ENCODE measurements at regions not wholly inside any gene's neighbourhood (a gene's known extent, or its start where the extent isn't known, plus 50 kb on each side); places are given as distances from the start of the nearest gene placed in this dataset.
"Not testable (repeated sequence)": the region's sequence is repeated elsewhere in the genome, so short reads cannot be mapped to it uniquely, and the experiment has no call there.

DNA sequence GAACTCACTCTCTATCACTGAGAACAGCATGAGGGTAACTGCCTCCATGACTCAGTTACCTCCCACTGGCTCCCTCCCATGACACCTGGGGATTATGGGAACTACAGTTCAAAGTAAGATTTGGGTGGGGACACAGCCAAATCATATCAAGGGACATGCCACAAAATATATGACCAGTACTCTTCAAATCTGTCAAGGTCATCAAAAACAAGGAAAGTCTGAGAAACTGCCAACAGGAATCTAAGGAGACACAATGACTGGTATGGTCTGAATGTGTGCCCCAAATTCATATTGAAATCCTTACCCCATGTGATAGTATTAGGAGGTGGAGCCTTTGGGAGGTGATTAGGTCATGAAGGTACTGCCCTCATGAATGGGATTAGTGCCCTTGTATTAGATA is 258.8 kb downstream of the TPBG start:
- TF ChIP-seq, protein P1, sequence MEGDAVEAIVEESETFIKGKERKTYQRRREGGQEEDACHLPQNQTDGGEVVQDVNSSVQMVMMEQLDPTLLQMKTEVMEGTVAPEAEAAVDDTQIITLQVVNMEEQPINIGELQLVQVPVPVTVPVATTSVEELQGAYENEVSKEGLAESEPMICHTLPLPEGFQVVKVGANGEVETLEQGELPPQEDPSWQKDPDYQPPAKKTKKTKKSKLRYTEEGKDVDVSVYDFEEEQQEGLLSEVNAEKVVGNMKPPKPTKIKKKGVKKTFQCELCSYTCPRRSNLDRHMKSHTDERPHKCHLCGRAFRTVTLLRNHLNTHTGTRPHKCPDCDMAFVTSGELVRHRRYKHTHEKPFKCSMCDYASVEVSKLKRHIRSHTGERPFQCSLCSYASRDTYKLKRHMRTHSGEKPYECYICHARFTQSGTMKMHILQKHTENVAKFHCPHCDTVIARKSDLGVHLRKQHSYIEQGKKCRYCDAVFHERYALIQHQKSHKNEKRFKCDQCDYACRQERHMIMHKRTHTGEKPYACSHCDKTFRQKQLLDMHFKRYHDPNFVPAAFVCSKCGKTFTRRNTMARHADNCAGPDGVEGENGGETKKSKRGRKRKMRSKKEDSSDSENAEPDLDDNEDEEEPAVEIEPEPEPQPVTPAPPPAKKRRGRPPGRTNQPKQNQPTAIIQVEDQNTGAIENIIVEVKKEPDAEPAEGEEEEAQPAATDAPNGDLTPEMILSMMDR (IDR thresholded peaks at IDR 0.05) = no peak
- H3K36me3 ChIP-seq = no peaks in the 10 kb centered on the region
- no peaks in the 10 kb centered on the region for H3K9me3 ChIP-seq
- no peak for DNase-seq (ENCODE audit: low spot score in 2 of 2)
- no peaks in the 10 kb centered on the region for H3K27me3 ChIP-seq
- H3K4me3 ChIP-seq = no peak overlapping the region
- intact Hi-C loops (cut with DNase I) = no loop called here
- H3K4me1 ChIP-seq = no peaks in the 10 kb centered on the region
- no peak overlapping the region for H3K27ac ChIP-seq

DNA sequence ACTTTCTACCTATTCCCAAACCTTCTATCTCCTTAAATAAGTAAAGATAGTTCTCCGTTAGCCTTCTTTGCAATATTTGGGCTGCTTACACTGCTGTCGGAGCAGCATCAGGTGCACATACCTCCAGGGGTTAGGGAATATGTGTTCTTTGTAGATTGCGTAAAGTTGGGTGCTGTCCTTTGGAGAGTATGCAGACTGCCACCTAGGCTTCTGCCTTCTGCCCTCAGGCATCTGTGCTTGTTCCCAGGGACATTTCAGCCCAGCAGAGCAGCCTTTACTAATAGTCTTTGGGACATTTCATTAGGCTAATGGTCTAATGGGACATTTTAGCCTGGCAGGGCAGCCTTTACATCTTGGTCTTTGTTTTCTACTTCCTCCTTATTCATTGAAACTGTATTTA is 260.6 kb downstream of the TPBG start:
- Histone ChIP-seq H3K4me1 (no peaks in the 10 kb centered on the region), H3K27me3 (no peaks in the 10 kb centered on the region), H3K9me3 (no peaks in the 10 kb centered on the region), H3K4me3 (no peak overlapping the region), H3K27ac (no peak overlapping the region), H3K36me3 (no peaks in the 10 kb centered on the region)
- DNase-seq (ENCODE audit: low spot score in 2 of 2) = no peak
- intact Hi-C loops (cut with DNase I) = no loop called here
- TF ChIP-seq, protein P1 (IDR thresholded peaks at IDR 0.05) = no peak

DNA sequence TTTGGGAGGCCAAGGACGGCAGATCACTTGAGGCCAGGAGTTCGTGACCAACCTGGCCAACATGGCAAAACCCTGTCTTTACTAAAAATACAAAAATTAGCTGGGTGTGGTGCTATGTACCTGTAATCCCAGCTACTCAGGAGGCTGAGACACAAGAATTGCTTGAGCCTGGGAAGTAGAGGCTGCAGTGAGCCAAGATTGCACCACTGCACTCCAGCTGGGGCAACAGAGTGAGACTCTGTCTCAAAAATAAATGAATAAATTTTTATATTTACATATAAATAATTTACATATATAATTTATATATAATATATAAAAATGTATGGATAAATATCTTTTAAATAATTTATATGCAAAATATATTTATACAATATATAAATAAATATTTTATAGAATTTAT is 263.3 kb downstream of the TPBG start:
- H3K4me1 ChIP-seq; H3K36me3 ChIP-seq; H3K27me3 ChIP-seq; H3K27ac ChIP-seq; intact Hi-C loops (cut with DNase I); DNase-seq (ENCODE audit: low spot score in 2 of 2); H3K4me3 ChIP-seq; H3K9me3 ChIP-seq: not testable (repeated sequence)

DNA sequence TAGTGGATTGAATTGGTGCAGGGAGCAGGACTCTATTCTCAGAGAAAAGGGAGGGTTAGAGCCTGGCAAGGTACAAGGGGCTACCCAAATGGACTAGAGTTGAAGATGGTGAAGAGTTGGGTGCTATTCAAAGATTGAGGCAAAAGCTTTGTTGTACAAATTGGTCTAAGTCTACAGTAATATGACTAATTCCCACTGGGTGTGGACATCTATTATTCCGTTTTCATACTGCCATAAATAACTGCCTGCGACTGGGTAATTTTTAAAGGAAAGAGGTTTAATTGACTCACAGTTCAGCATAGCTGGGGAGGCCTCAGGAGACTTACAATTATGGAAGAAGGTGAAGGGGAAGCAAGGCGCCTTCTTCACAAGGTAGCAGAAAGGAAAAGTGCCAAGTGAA is 266.3 kb downstream of the TPBG start:
- no peaks in the 10 kb centered on the region for H3K9me3 ChIP-seq
- H3K27me3 ChIP-seq = no peaks in the 10 kb centered on the region
- TF ChIP-seq, protein P1 (IDR thresholded peaks at IDR 0.05) = no peak
- no peak overlapping the region for H3K4me3 ChIP-seq
- no peaks in the 10 kb centered on the region for H3K4me1 ChIP-seq
- H3K36me3 ChIP-seq = no peaks in the 10 kb centered on the region
- H3K27ac ChIP-seq = no peak overlapping the region
- intact Hi-C loops (cut with DNase I) = no loop called here
- no peak for DNase-seq (ENCODE audit: low spot score in 2 of 2)

DNA sequence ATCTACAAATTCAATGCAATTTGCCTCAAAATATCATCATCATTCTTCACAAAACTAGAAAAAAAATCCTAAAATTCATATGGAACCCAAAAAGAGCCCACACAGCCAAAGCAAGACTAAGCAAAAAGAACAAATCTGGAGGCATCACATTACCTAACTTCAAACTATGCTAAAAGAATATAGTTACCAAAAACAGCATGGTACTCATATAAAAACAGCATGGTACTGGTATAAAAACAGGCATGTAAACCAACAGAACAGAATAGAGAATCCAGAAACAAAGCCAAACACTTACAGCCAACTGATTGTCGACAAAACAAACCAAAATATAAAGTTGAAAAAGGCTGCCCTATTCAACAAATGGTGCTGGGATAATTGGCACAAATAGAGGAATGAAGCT is 278.1 kb downstream of the TPBG start:
- DNase-seq (ENCODE audit: low spot score in 2 of 2) = no peak
- Histone ChIP-seq H3K4me1 (no peaks in the 10 kb centered on the region), H3K4me3 (no peak overlapping the region), H3K9me3 (no peaks in the 10 kb centered on the region), H3K27me3 (no peaks in the 10 kb centered on the region), H3K36me3 (no peaks in the 10 kb centered on the region), H3K27ac (no peak overlapping the region)
- intact Hi-C loops (cut with DNase I) = no loop called here
- TF ChIP-seq, protein P1 (IDR thresholded peaks at IDR 0.05) = no peak

DNA sequence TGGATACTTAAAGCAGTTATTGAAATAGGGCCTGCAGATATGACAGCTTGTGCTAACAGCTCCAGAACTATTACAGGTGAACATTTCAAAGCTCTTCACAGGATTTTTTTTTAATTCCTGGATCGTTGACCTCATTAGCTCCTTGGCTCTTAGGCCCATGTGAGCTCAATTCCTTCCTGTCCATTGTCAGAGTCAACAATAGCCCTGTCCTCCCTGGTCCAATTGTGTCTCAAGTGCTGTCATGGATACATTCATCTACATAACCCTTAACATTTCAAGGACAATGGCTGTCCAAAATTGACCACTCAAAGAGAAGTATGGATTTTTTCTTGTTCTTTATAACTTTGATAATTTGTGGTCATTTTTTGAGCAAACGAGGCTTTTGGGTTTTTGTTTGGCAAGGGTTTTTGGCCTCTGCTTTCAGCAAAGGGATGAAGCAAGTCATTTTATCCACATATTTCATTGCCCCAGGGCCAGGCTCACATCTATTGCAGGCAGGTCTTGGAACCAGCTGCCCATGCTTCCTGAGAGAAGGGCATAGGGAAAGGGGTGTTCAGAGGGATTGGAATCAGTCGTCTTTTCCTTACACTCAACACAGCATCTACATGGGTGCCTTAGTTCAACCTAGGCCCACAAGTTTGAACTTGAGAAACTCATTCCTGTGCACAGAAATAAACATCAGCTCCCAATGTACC is 282.1 kb downstream of the TPBG start:
- intact Hi-C loops (cut with DNase I) = no loop called here
- Histone ChIP-seq H3K4me1 (no peaks in the 10 kb centered on the region), H3K9me3 (no peaks in the 10 kb centered on the region), H3K27ac (no peak overlapping the region), H3K36me3 (no peaks in the 10 kb centered on the region), H3K27me3 (no peaks in the 10 kb centered on the region), H3K4me3 (no peak overlapping the region)
- TF ChIP-seq, protein P1 (IDR thresholded peaks at IDR 0.05) = no peak
- no peak for DNase-seq (ENCODE audit: low spot score in 2 of 2)

All from ascending aorta (tissue), 2 donors.